GM12878 (cell line): ENCODE measurements at regions not wholly inside any gene's neighbourhood (a gene's known extent, or its start where the extent isn't known, plus 50 kb on each side); places are given as distances from the start of the nearest gene placed in this dataset.

Experiments used
- ATAC-seq: fragments of 200-7000 bp; cut with Tn5 transposase; 3 replicates; pipeline ENCODE4 v1.9.1; 2020; ENCODE audit warnings: mild to moderate bottlenecking, moderate library complexity
- BruUV-seq: library from RNA; stranded (reverse); fragments of 400-500 nt; replicated peaks from 2 replicates; lab custom pipeline; 2021; lab: Mats Ljungman, UMichigan
- CTCF ChIA-PET: fragments of 300-600 bp; sonication (Branson Sonifier 250); formaldehyde crosslinking; extraction: SDS; loops from one replicate; lab custom pipeline; 2021; ENCODE audit warnings: inconsistent platforms; lab: Yijun Ruan, JAX
- POLR2A ChIA-PET: fragments of 350-600 bp; formaldehyde crosslinking; extraction: SDS; loops from one replicate; lab custom pipeline; 2021; ENCODE audit warnings: inconsistent platforms; lab: Charles Lee
- RAD21 ChIA-PET: fragments of 300-600 bp; sonication (Branson Sonifier 250); formaldehyde crosslinking; loops from one replicate; lab custom pipeline; 2023; ENCODE audit warnings: antibody characterized with exemption; ENCODE audit not compliant: unreplicated experiment; lab: Charles Lee
- SMC1A ChIA-PET: fragments of 300-600 bp; sonication (Branson Sonifier 250); formaldehyde crosslinking; loops from one replicate; lab custom pipeline; 2023; ENCODE audit not compliant: unreplicated experiment, uncharacterized antibody; lab: Charles Lee
- DNase-seq: peaks from one replicate; pipeline ENCODE4 v3.0.0-alpha.2; 2011; ENCODE audit warnings: low read depth, low spot score
- FAIRE-seq: peaks from 3 replicates; lab custom pipeline; 2011; peaks lifted over from hg19 to GRCh38; lab: Jason Lieb, UNC
- H2AFZ ChIP-seq: 2 replicates; pipeline ENCODE4 v1.6.0; 2011; ENCODE audit warnings: low read depth, low read length, control low read depth; ENCODE audit not compliant: control insufficient read depth
- H3K27ac ChIP-seq: 2 replicates; pipeline ENCODE4 v1.5.1; 2011; ENCODE audit warnings: control low read depth; ENCODE audit not compliant: control insufficient read depth, insufficient read depth
- H3K27me3 ChIP-seq, 2 experiments: replicated peaks in 1 of 2; 2 replicates each; pipeline versions ENCODE4 v1.6.0 to v1.6.1; 2011; ENCODE audit warnings: low read length in 1 of 2; ENCODE audit not compliant: control insufficient read depth in 2 of 2, insufficient read depth in 2 of 2
- H3K36me3 ChIP-seq, 2 experiments: 2 replicates each; pipeline ENCODE4 v1.5.1; 2011; ENCODE audit warnings: low read length in 1 of 2; ENCODE audit not compliant: control insufficient read depth in 2 of 2, insufficient read depth in 2 of 2
- H3K4me1 ChIP-seq: 2 replicates; pipeline ENCODE4 v1.6.1; 2011; ENCODE audit warnings: mild to moderate bottlenecking, low read length, moderate library complexity, mixed read lengths; ENCODE audit not compliant: control insufficient read depth, insufficient read depth
- H3K4me2 ChIP-seq: 2 replicates; pipeline ENCODE4 v1.6.0; 2011; ENCODE audit warnings: control low read depth; ENCODE audit not compliant: control insufficient read depth, insufficient read depth
- H3K4me3 ChIP-seq: fragments of 200-600 bp; sonication (generic); 2 replicates; pipeline ENCODE4 v1.5.1; 2016
- H3K79me2 ChIP-seq: 2 replicates; pipeline ENCODE4 v1.6.0; 2011; ENCODE audit warnings: low read length; ENCODE audit not compliant: control insufficient read depth, insufficient read depth
- H3K9ac ChIP-seq: 2 replicates; pipeline ENCODE4 v1.8.0; 2011; ENCODE audit warnings: low read length, control low read depth, mixed read lengths; ENCODE audit not compliant: control insufficient read depth, insufficient read depth
- H3K9me3 ChIP-seq: replicated peaks from 3 replicates; pipeline ENCODE4 v1.5.1; 2011; ENCODE audit warnings: mild to moderate bottlenecking, low read length; ENCODE audit not compliant: control insufficient read depth, insufficient read depth
- H4K20me1 ChIP-seq: 2 replicates; pipeline ENCODE4 v1.6.0; 2011; ENCODE audit not compliant: control insufficient read depth, insufficient read depth
- CHD2 ChIP-seq: IDR thresholded peaks from 2 replicates; pipeline ENCODE4 v1.6.1; 2011; ENCODE audit warnings: low read depth, low read length, improper control_type of control experiment, borderline replicate concordance
- NFYB ChIP-seq: IDR thresholded peaks from 2 replicates; pipeline ENCODE4 v1.6.1; 2011; ENCODE audit warnings: low read depth, mild to moderate bottlenecking, low read length, improper control_type of control experiment, moderate library complexity; ENCODE audit not compliant: insufficient read depth
- PML ChIP-seq: IDR thresholded peaks from 2 replicates; pipeline ENCODE4 v1.6.1; 2012; ENCODE audit warnings: low read length, inconsistent platforms
- POLR2AphosphoS5 ChIP-seq: IDR thresholded peaks from 2 replicates; pipeline ENCODE4 v1.6.1; 2011; ENCODE audit warnings: mild to moderate bottlenecking, low read length, inconsistent platforms
- SP1 ChIP-seq: IDR thresholded peaks from one replicate; pipeline ENCODE4 v1.6.1; 2011; ENCODE audit warnings: low read depth, low read length
- TAF1 ChIP-seq: IDR thresholded peaks from 2 replicates; pipeline ENCODE4 v1.6.1; 2011; ENCODE audit warnings: mild to moderate bottlenecking, low read depth, low read length, borderline replicate concordance
- USF1 ChIP-seq: IDR thresholded peaks from 2 replicates; pipeline ENCODE4 v1.6.1; 2011; ENCODE audit warnings: borderline replicate concordance, low read depth, mild to moderate bottlenecking, moderate library complexity, mixed read lengths, low read length; ENCODE audit not compliant: insufficient read depth; ENCODE audit errors: extremely low read length
- WRNIP1 ChIP-seq: IDR thresholded peaks from 2 replicates; pipeline ENCODE4 v1.6.1; 2011; ENCODE audit warnings: low read depth, low read length, improper control_type of control experiment, borderline replicate concordance
- ZSCAN29 ChIP-seq: fragments of 450-650 bp; IDR thresholded peaks from 2 replicates; pipeline ENCODE4 v1.6.1; 2017; ENCODE audit warnings: mild to moderate bottlenecking, moderate library complexity
- WGBS: methylation state at CpG from one replicate; pipeline ENCODE4 v1.1.6; 2016; ENCODE audit warnings: low lambda C conversion rate; ENCODE audit not compliant: insufficient replicate concordance, insufficient coverage; ENCODE audit errors: missing lambda C conversion rate; 5-methylcytosine and 5-hydroxymethylcytosine counted together
- in situ Hi-C: fragments of 300-500 bp; cut with MboI; formaldehyde crosslinking; loops from 9 replicates; pipeline ENCODE4 v1.14.3; 2018; ENCODE audit warnings: mixed read lengths
- intact Hi-C: fragments of 100-400 bp; cut with micrococcal nuclease; formaldehyde crosslinking; loops from one replicate; pipeline ENCODE4 v1.14.2; 2022; ENCODE audit not compliant: unreplicated experiment
- TF ChIP-seq, protein P1 (sequence below): fragments of 450-650 bp; IDR thresholded peaks from 2 replicates; pipeline ENCODE4 v1.6.1; 2018; ENCODE audit warnings: borderline replicate concordance, mild to moderate bottlenecking; ENCODE audit not compliant: partially characterized antibody

GRCh38 chr5:40315126-40315525 is 364.6 kb upstream of the PTGER4 start:
- no peaks in the 10 kb centered on the region for H4K20me1 ChIP-seq
- BruUV-seq: no TSS peak
- H3K27me3 ChIP-seq: no peaks in the 10 kb centered on the region
- ChIA-PET CTCF (no interaction called here), POLR2A (no interaction called here), RAD21 (no interaction called here), SMC1A (no interaction called here)
- H3K4me2 ChIP-seq: no peak overlapping the region
- H3K9ac ChIP-seq: no peak overlapping the region
- in situ Hi-C loops (no loop called here), intact Hi-C loops (no loop called here)
- DNase-seq (no peak), ATAC-seq (no peak), FAIRE-seq (no peak)
- no peak overlapping the region for H2AFZ ChIP-seq
- H3K4me1 ChIP-seq: no peaks in the 10 kb centered on the region
- H3K4me3 ChIP-seq: no peak overlapping the region
- TF ChIP-seq POLR2AphosphoS5 (no peak), CHD2 (no peak), PML (no peak), NFYB (no peak), TAF1 (no peak), WRNIP1 (no peak), SP1 (no peak), ZSCAN29 (no peak), USF1 (no peak)
- TF ChIP-seq, protein P1, sequence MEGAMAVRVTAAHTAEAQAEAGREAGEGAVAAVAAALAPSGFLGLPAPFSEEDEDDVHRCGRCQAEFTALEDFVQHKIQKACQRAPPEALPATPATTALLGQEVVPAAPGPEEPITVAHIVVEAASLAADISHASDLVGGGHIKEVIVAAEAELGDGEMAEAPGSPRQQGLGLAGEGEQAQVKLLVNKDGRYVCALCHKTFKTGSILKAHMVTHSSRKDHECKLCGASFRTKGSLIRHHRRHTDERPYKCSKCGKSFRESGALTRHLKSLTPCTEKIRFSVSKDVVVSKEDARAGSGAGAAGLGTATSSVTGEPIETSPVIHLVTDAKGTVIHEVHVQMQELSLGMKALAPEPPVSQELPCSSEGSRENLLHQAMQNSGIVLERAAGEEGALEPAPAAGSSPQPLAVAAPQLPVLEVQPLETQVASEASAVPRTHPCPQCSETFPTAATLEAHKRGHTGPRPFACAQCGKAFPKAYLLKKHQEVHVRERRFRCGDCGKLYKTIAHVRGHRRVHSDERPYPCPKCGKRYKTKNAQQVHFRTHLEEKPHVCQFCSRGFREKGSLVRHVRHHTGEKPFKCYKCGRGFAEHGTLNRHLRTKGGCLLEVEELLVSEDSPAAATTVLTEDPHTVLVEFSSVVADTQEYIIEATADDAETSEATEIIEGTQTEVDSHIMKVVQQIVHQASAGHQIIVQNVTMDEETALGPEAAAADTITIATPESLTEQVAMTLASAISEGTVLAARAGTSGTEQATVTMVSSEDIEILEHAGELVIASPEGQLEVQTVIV: no peak
- no peaks in the 10 kb centered on the region for H3K79me2 ChIP-seq
- no peaks in the 10 kb centered on the region for H3K36me3 ChIP-seq
- WGBS: 0% methylated on average over 1 of the region's 1 CpG
- no peaks in the 10 kb centered on the region for H3K9me3 ChIP-seq
- H3K27ac ChIP-seq: no peak overlapping the region
